ENCODE measurements at regions not wholly inside any gene's neighbourhood (a gene's known extent, or its start where the extent isn't known, plus 50 kb on each side); places are given as distances from the start of the nearest gene placed in this dataset.

DNA sequence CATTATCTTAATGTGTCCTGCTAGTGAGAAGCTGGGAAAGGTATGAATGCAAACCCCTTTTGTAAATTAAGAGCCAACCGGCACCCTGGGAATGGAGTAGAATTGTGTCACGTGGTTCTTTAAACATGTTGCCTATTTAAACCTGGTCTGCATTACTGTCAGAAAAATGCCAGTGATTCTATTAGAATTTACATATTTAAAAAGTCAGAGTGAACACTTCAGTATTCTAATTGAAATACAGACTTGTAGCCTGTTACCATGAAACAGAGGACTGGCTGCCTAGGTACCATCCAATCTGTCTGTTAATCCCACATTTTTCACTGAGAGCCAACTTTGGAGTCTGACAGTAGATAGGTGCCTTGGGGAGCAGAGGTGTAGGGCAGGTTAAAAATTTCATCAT, 652.3 kb upstream of the ARGLU1 start:
- ATAC-seq (ENCODE audit: poor library complexity) (no peak), DNase-seq (no peak)
- Mint-ChIP-seq H3K9me3 (no peaks in the 10 kb centered on the region), H3K4me3 (no peak overlapping the region), H3K27me3 (no peaks in the 10 kb centered on the region), H3K27ac (no peak overlapping the region), H3K36me3 (ENCODE audit: low read depth) (no peaks in the 10 kb centered on the region), H3K4me1 (ENCODE audit: low read depth) (no peaks in the 10 kb centered on the region)
- ChIA-PET POLR2A (no interaction called here), CTCF (no interaction called here)
- TF ChIP-seq, protein P1, sequence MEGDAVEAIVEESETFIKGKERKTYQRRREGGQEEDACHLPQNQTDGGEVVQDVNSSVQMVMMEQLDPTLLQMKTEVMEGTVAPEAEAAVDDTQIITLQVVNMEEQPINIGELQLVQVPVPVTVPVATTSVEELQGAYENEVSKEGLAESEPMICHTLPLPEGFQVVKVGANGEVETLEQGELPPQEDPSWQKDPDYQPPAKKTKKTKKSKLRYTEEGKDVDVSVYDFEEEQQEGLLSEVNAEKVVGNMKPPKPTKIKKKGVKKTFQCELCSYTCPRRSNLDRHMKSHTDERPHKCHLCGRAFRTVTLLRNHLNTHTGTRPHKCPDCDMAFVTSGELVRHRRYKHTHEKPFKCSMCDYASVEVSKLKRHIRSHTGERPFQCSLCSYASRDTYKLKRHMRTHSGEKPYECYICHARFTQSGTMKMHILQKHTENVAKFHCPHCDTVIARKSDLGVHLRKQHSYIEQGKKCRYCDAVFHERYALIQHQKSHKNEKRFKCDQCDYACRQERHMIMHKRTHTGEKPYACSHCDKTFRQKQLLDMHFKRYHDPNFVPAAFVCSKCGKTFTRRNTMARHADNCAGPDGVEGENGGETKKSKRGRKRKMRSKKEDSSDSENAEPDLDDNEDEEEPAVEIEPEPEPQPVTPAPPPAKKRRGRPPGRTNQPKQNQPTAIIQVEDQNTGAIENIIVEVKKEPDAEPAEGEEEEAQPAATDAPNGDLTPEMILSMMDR (IDR thresholded peaks at IDR 0.05), result no peak
- intact Hi-C loops (cut with DNase I, micrococcal nuclease), result no loop called here
- H3K27ac ChIP-seq (ENCODE audit: low read depth in 1 of 2, low read length in 2 of 2), result no peak overlapping the region
- H3K27me3 ChIP-seq (ENCODE audit: control insufficient read depth in 1 of 2, insufficient read depth in 2 of 2, low read length in 2 of 2), result no peaks in the 10 kb centered on the region
- H3K36me3 ChIP-seq (ENCODE audit: insufficient read depth, low read length), result no peaks in the 10 kb centered on the region
- no peak overlapping the region for H3K4me3 ChIP-seq (ENCODE audit: low read length)
- no peaks in the 10 kb centered on the region for H3K4me1 ChIP-seq (ENCODE audit: insufficient read depth, low read length)
- H3K9me3 ChIP-seq (ENCODE audit: control insufficient read depth in 1 of 2, insufficient read depth in 1 of 2, low read length in 2 of 2), result peaks cover 0 to 5% of the 10 kb centered on the region in 2 experiments

DNA sequence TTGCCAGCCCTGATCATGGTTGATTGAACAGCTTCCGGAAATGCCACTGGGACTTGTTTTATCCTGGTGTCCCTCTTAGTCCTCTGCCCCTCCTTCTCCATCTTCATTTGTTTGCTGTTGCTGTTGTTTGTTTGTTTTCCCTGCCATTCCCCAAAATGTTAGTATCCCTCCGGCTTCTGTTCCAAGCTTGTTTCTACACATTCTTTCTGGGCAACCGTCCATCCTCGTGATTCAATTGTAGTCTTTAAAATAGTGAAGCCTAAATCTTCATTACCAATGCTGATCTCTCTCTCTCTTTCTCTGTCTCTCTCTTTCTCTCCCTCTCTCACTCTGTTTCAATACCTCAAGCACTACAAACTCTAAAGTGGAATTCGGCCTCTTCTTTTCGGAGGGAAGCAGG, 649.3 kb upstream of the ARGLU1 start:
- Mint-ChIP-seq H3K36me3 (ENCODE audit: low read depth) (no peaks in the 10 kb centered on the region), H3K4me3 (no peak overlapping the region), H3K27ac (no peak overlapping the region), H3K4me1 (ENCODE audit: low read depth) (no peaks in the 10 kb centered on the region), H3K27me3 (no peaks in the 10 kb centered on the region), H3K9me3 (no peaks in the 10 kb centered on the region)
- TF ChIP-seq, protein P1 (IDR thresholded peaks at IDR 0.05), result no peak
- peaks cover 0 to 5% of the 10 kb centered on the region in 2 experiments for H3K9me3 ChIP-seq (ENCODE audit: control insufficient read depth in 1 of 2, insufficient read depth in 1 of 2, low read length in 2 of 2)
- H3K27ac ChIP-seq (ENCODE audit: low read depth in 1 of 2, low read length in 2 of 2), result no peak overlapping the region
- no peaks in the 10 kb centered on the region for H3K36me3 ChIP-seq (ENCODE audit: insufficient read depth, low read length)
- CTCF ChIA-PET, result no interaction called here
- no peaks in the 10 kb centered on the region for H3K27me3 ChIP-seq (ENCODE audit: control insufficient read depth in 1 of 2, insufficient read depth in 2 of 2, low read length in 2 of 2)
- intact Hi-C loops (cut with DNase I, micrococcal nuclease), result loop anchor here in 1 of 2 experiments (10.0 kb wide), 1 partner anchor 428 kb away; no protein-coding TSS in a partner anchor
- no peak for DNase-seq
- no peak overlapping the region for H3K4me3 ChIP-seq (ENCODE audit: low read length)
- POLR2A ChIA-PET, result no interaction called here
- H3K4me1 ChIP-seq (ENCODE audit: insufficient read depth, low read length), result no peaks in the 10 kb centered on the region
- no peak for ATAC-seq (ENCODE audit: poor library complexity)

DNA sequence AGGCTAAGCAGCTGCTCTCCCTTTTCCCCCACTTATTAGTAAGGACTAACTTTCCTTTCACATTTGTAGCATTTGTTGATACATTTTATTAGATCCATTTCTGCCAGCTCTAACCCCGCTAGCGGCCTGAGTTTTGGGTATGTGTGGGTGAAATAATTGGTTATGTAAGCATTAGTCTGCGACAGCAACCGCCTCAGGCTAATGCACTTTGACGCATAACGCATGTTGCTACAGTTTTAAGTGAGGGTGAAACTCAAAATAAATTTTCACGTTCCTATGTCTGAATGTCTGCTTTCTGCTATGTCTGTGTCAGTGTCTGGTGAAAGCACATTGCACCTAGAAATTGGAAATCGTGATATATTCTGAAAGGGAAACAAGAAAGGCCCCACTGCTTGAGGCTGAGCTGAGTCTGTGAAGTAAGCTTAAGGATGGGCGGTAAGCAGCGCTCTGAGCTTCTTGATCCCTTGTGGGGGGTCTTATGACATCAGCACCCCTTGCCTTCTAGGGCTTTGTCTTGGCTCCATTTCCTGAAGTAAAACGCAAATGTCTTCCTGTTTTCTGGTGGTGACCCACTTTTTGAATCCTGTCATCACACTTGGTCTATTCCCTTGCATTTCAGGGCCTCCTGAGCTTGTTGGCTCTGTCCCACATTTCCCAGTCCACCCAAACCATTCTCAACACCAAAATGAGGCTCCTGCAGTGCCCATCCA, 648.3 kb upstream of the ARGLU1 start:
- TF ChIP-seq, protein P1 (IDR thresholded peaks at IDR 0.05), result no peak
- Mint-ChIP-seq H3K27ac (no peak overlapping the region), H3K9me3 (no peaks in the 10 kb centered on the region), H3K4me3 (no peak overlapping the region), H3K4me1 (ENCODE audit: low read depth) (no peaks in the 10 kb centered on the region), H3K27me3 (peaks cover under 1% of the 10 kb centered on the region), H3K36me3 (ENCODE audit: low read depth) (no peaks in the 10 kb centered on the region)
- intact Hi-C loops (cut with DNase I, micrococcal nuclease), result loop anchor here in 1 of 2 experiments (10.0 kb wide), 1 partner anchor 429 kb away; no protein-coding TSS in a partner anchor
- DNase-seq (no peak), ATAC-seq (ENCODE audit: poor library complexity) (no peak)
- no peak overlapping the region for H3K27ac ChIP-seq (ENCODE audit: low read depth in 1 of 2, low read length in 2 of 2)
- ChIA-PET CTCF (interaction anchor here (0.9 kb wide), 1 partner anchor 11 kb away, joined by 3 read pairs; no protein-coding TSS in a partner anchor), POLR2A (no interaction called here)
- H3K36me3 ChIP-seq (ENCODE audit: insufficient read depth, low read length), result no peaks in the 10 kb centered on the region
- no peaks in the 10 kb centered on the region for H3K4me1 ChIP-seq (ENCODE audit: insufficient read depth, low read length)
- H3K9me3 ChIP-seq (ENCODE audit: control insufficient read depth in 1 of 2, insufficient read depth in 1 of 2, low read length in 2 of 2), result peaks cover 0 to 5% of the 10 kb centered on the region in 2 experiments
- H3K4me3 ChIP-seq (ENCODE audit: low read length), result no peak overlapping the region
- H3K27me3 ChIP-seq (ENCODE audit: control insufficient read depth in 1 of 2, insufficient read depth in 2 of 2, low read length in 2 of 2), result no peaks in the 10 kb centered on the region

All from CD4-positive, alpha-beta T cell (primary cell).